Stimulated activated CD8-positive, alpha-beta memory T cell treated with anti-CD3 and anti-CD28 coated beads, Interleukin-15, amount 100 ng/mL, for 1 hour (primary cell): ENCODE measurements at regions not wholly inside any gene's neighbourhood (a gene's known extent, or its start where the extent isn't known, plus 50 kb on each side); places are given as distances from the start of the nearest gene placed in this dataset.
"Not testable (repeated sequence)": the region's sequence is repeated elsewhere in the genome, so short reads cannot be mapped to it uniquely, and the experiment has no call there.

Experiments used
- DNase-seq: peaks from one replicate; pipeline ENCODE4 v3.0.0-alpha.2; 2020; ENCODE audit warnings: low read depth

- no peak for DNase-seq
Observed at GRCh38 chr12:46546634-46547273, 174.2 kb upstream of the SLC38A2 start.

- DNase-seq, result not testable (repeated sequence)
Observed at GRCh38 chr12:46543378-46543795, 170.8 kb upstream of the SLC38A2 start.

- DNase-seq, result no peak
Observed at GRCh38 chr12:46538976-46539375, 166.4 kb upstream of the SLC38A2 start.

- DNase-seq, result no peak
Observed at GRCh38 chr12:46537387-46537955, 164.9 kb upstream of the SLC38A2 start.

GRCh38 chr12:46536316-46536715 is 163.7 kb upstream of the SLC38A2 start:
- not testable (repeated sequence) for DNase-seq

- no peak for DNase-seq
Observed at GRCh38 chr12:46535907-46536306, 163.3 kb upstream of the SLC38A2 start.

GRCh38 chr12:46535376-46535775 is 162.8 kb upstream of the SLC38A2 start:
- DNase-seq, result no peak

- no peak for DNase-seq
Observed at GRCh38 chr12:46534327-46534840, 161.8 kb upstream of the SLC38A2 start.

GRCh38 chr12:46533723-46534122 is 161.2 kb upstream of the SLC38A2 start:
- no peak for DNase-seq

GRCh38 chr12:46531804-46532203 is 159.2 kb upstream of the SLC38A2 start:
- no peak for DNase-seq

- DNase-seq, result no peak
Observed at GRCh38 chr12:46531059-46531785, 158.6 kb upstream of the SLC38A2 start.

- no peak for DNase-seq
Observed at GRCh38 chr12:46530373-46531056, 157.9 kb upstream of the SLC38A2 start.

- no peak for DNase-seq
Observed at GRCh38 chr12:46526233-46526632, 153.7 kb upstream of the SLC38A2 start.

- no peak for DNase-seq
Observed at GRCh38 chr12:46524778-46525177, 152.2 kb upstream of the SLC38A2 start.

GRCh38 chr12:46523863-46524770 is 151.5 kb upstream of the SLC38A2 start:
- peak; percentile 5 for DNase-seq

GRCh38 chr12:46523446-46523845 is 150.9 kb upstream of the SLC38A2 start:
- no peak for DNase-seq

- DNase-seq, result no peak
Observed at GRCh38 chr12:46522071-46522470, 149.5 kb upstream of the SLC38A2 start.

GRCh38 chr12:46521145-46521544 is 148.6 kb upstream of the SLC38A2 start:
- no peak for DNase-seq

GRCh38 chr12:46519407-46519806 is 146.8 kb upstream of the SLC38A2 start:
- no peak for DNase-seq

- DNase-seq, result no peak
Observed at GRCh38 chr12:46518729-46519128, 146.2 kb upstream of the SLC38A2 start.

GRCh38 chr12:46518169-46518568 is 145.6 kb upstream of the SLC38A2 start:
- no peak for DNase-seq

GRCh38 chr12:46517579-46517962 is 145.0 kb upstream of the SLC38A2 start:
- no peak for DNase-seq
